GM12873 (cell line): ENCODE measurements at regions not wholly inside any gene's neighbourhood (a gene's known extent, or its start where the extent isn't known, plus 50 kb on each side); places are given as distances from the start of the nearest gene placed in this dataset.

Experiments
- CTCF ChIP-seq: IDR thresholded peaks from 2 replicates; pipeline ENCODE4 v1.5.1; 2012; ENCODE audit warnings: low read depth, mild to moderate bottlenecking, moderate library complexity, low read length, control low read depth; ENCODE audit not compliant: insufficient read depth; ENCODE audit errors: missing control alignments

- no peak for TF ChIP-seq CTCF
Observed at GRCh38 chr2:239791526-239792404, 233.4 kb downstream of the NDUFA10 start.

- TF ChIP-seq CTCF: no peak
Observed at GRCh38 chr2:239790721-239791120, 234.4 kb downstream of the NDUFA10 start.

GRCh38 chr2:239790313-239790712 is 234.8 kb downstream of the NDUFA10 start:
- no peak for TF ChIP-seq CTCF

GRCh38 chr2:239789711-239790110 is 235.4 kb downstream of the NDUFA10 start:
- TF ChIP-seq CTCF: no peak

- no peak for TF ChIP-seq CTCF
Observed at GRCh38 chr2:239788576-239789098, 236.5 kb downstream of the NDUFA10 start.

- no peak for TF ChIP-seq CTCF
Observed at GRCh38 chr2:239787538-239788050, 237.5 kb downstream of the NDUFA10 start.

GRCh38 chr2:239786791-239787190 is 238.4 kb downstream of the NDUFA10 start:
- TF ChIP-seq CTCF: no peak
